ENCODE measurements at regions not wholly inside any gene's neighbourhood (a gene's known extent, or its start where the extent isn't known, plus 50 kb on each side); places are given as distances from the start of the nearest gene placed in this dataset.

- Histone ChIP-seq H3K9ac (ENCODE audit: low read length) (no peak overlapping the region), H3K4me3 (ENCODE audit: low read depth, low read length, poor library complexity, severe bottlenecking) (no peak overlapping the region), H3K4me2 (ENCODE audit: low read length) (no peak overlapping the region), H3K9me3 (ENCODE audit: low read length) (no peaks in the 10 kb centered on the region), H3K9me2 (ENCODE audit: low read depth, low read length) (no peaks in the 10 kb centered on the region), H3F3A (ENCODE audit: insufficient read depth, low read length) (no peaks in the 10 kb centered on the region), H3K36me3 (ENCODE audit: insufficient read depth, low read length) (no peaks in the 10 kb centered on the region), H3K4me1 (ENCODE audit: insufficient read depth, low read length, severe bottlenecking) (no peaks in the 10 kb centered on the region), H2AFZ (ENCODE audit: low read length) (no peak overlapping the region), H4K20me1 (ENCODE audit: insufficient read depth, low read length) (no peaks in the 10 kb centered on the region), H3K79me2 (ENCODE audit: insufficient read depth, low read length) (no peaks in the 10 kb centered on the region), H3K27ac (ENCODE audit: low read depth, low read length, poor library complexity, severe bottlenecking) (no peak overlapping the region), H3K27me3 (ENCODE audit: insufficient read depth, low read length) (no peaks in the 10 kb centered on the region)
- no peak for TF ChIP-seq EZH2 (IDR thresholded peaks at IDR 0.05; ENCODE audit: borderline replicate concordance, low read length)
- TF ChIP-seq, protein P1, sequence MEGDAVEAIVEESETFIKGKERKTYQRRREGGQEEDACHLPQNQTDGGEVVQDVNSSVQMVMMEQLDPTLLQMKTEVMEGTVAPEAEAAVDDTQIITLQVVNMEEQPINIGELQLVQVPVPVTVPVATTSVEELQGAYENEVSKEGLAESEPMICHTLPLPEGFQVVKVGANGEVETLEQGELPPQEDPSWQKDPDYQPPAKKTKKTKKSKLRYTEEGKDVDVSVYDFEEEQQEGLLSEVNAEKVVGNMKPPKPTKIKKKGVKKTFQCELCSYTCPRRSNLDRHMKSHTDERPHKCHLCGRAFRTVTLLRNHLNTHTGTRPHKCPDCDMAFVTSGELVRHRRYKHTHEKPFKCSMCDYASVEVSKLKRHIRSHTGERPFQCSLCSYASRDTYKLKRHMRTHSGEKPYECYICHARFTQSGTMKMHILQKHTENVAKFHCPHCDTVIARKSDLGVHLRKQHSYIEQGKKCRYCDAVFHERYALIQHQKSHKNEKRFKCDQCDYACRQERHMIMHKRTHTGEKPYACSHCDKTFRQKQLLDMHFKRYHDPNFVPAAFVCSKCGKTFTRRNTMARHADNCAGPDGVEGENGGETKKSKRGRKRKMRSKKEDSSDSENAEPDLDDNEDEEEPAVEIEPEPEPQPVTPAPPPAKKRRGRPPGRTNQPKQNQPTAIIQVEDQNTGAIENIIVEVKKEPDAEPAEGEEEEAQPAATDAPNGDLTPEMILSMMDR (IDR thresholded peaks at IDR 0.05; ENCODE audit: low read length) = no peak
Observed at GRCh38 chr18:41207706-41208105, 747.3 kb upstream of the PIK3C3 start.

DNA sequence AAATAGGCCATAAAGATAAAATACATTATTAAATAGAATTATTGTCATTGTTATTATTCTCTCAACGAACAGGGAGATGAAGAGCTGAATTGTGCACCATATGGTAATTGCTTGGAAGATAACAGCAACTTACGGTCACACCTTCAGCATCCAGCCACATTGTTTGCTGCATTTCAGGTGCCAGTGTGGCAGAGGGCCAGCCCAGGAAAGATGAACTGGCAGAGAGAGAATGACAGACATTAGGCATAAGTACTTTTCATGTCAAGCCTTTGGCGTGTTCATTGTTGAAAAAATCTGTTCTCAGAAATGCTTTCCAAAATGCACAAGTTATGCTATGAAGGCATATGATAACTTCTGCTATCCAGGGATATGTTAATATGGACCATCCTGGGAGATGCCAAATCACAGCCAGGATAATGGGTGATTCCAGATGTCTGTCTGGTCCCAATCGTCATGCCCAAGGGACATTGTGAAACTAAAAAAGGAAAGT is 748.6 kb upstream of the PIK3C3 start:
- Histone ChIP-seq H3K9me2 (ENCODE audit: low read depth, low read length) (no peaks in the 10 kb centered on the region), H3K4me3 (ENCODE audit: low read depth, low read length, poor library complexity, severe bottlenecking) (no peak overlapping the region), H3K27ac (ENCODE audit: low read depth, low read length, poor library complexity, severe bottlenecking) (no peak overlapping the region), H3K79me2 (ENCODE audit: insufficient read depth, low read length) (no peaks in the 10 kb centered on the region), H3K4me1 (ENCODE audit: insufficient read depth, low read length, severe bottlenecking) (no peaks in the 10 kb centered on the region), H3K9ac (ENCODE audit: low read length) (no peak overlapping the region), H3F3A (ENCODE audit: insufficient read depth, low read length) (no peaks in the 10 kb centered on the region), H2AFZ (ENCODE audit: low read length) (no peak overlapping the region), H3K9me3 (ENCODE audit: low read length) (no peaks in the 10 kb centered on the region), H3K4me2 (ENCODE audit: low read length) (no peak overlapping the region), H3K27me3 (ENCODE audit: insufficient read depth, low read length) (no peaks in the 10 kb centered on the region), H4K20me1 (ENCODE audit: insufficient read depth, low read length) (no peaks in the 10 kb centered on the region), H3K36me3 (ENCODE audit: insufficient read depth, low read length) (no peaks in the 10 kb centered on the region)
- TF ChIP-seq, protein P1 (IDR thresholded peaks at IDR 0.05; ENCODE audit: low read length) = no peak
- TF ChIP-seq EZH2 (IDR thresholded peaks at IDR 0.05; ENCODE audit: borderline replicate concordance, low read length) = no peak

- no peaks in the 10 kb centered on the region for H3K27me3 ChIP-seq (ENCODE audit: insufficient read depth, low read length)
- TF ChIP-seq, protein P1 (IDR thresholded peaks at IDR 0.05; ENCODE audit: low read length) = no peak
- no peak for TF ChIP-seq EZH2 (IDR thresholded peaks at IDR 0.05; ENCODE audit: borderline replicate concordance, low read length)
- no peaks in the 10 kb centered on the region for H3K9me2 ChIP-seq (ENCODE audit: low read depth, low read length)
Observed at GRCh38 chr18:41199212-41199611, 755.8 kb upstream of the PIK3C3 start.

More at GRCh38 chr18:41199212-41199611, 755.8 kb upstream of the PIK3C3 start:
- H4K20me1 ChIP-seq (ENCODE audit: insufficient read depth, low read length) = no peaks in the 10 kb centered on the region
- H3K4me1 ChIP-seq (ENCODE audit: insufficient read depth, low read length, severe bottlenecking) = no peaks in the 10 kb centered on the region
- H3K79me2 ChIP-seq (ENCODE audit: insufficient read depth, low read length) = no peaks in the 10 kb centered on the region
- H3K9ac ChIP-seq (ENCODE audit: low read length) = no peak overlapping the region
- H3K9me3 ChIP-seq (ENCODE audit: low read length) = no peaks in the 10 kb centered on the region
- no peak overlapping the region for H3K4me3 ChIP-seq (ENCODE audit: low read depth, low read length, poor library complexity, severe bottlenecking)
- no peak overlapping the region for H3K27ac ChIP-seq (ENCODE audit: low read depth, low read length, poor library complexity, severe bottlenecking)
- no peak overlapping the region for H3K4me2 ChIP-seq (ENCODE audit: low read length)
- H3K36me3 ChIP-seq (ENCODE audit: insufficient read depth, low read length) = no peaks in the 10 kb centered on the region
- no peak overlapping the region for H2AFZ ChIP-seq (ENCODE audit: low read length)
- H3F3A ChIP-seq (ENCODE audit: insufficient read depth, low read length) = no peaks in the 10 kb centered on the region
